GM21526 (cell line): ENCODE measurements at regions not wholly inside any gene's neighbourhood (a gene's known extent, or its start where the extent isn't known, plus 50 kb on each side); places are given as distances from the start of the nearest gene placed in this dataset.

ENCODE experiments used
- ATAC-seq: cut with Tn5 transposase; IDR thresholded peaks from one replicate; pipeline ENCODE4 v1.9.1; 2021; ENCODE audit warnings: moderate library complexity; ENCODE audit not compliant: unreplicated experiment, low FRiP score

- no peak for ATAC-seq
These were observed 99.2 kb upstream of the RAPGEF2 start for GRCh38 chr4:159003420-159004253.

GRCh38 chr4:159006202-159006601, 96.7 kb upstream of the RAPGEF2 start:
- ATAC-seq, result no peak

- ATAC-seq, result no peak
These were observed 94.2 kb upstream of the RAPGEF2 start for GRCh38 chr4:159008671-159009070.

- ATAC-seq, result no peak
These were observed 93.4 kb upstream of the RAPGEF2 start for GRCh38 chr4:159009521-159009920.

GRCh38 chr4:159010100-159010499, 92.8 kb upstream of the RAPGEF2 start:
- no peak for ATAC-seq

- no peak for ATAC-seq
These were observed 92.2 kb upstream of the RAPGEF2 start for GRCh38 chr4:159010563-159011260.

GRCh38 chr4:159012381-159012780, 90.5 kb upstream of the RAPGEF2 start:
- ATAC-seq, result no peak

GRCh38 chr4:159013692-159014091, 89.2 kb upstream of the RAPGEF2 start:
- ATAC-seq, result no peak

GRCh38 chr4:159014859-159015258, 88.0 kb upstream of the RAPGEF2 start:
- ATAC-seq, result no peak

- no peak for ATAC-seq
These were observed 87.0 kb upstream of the RAPGEF2 start for GRCh38 chr4:159015841-159016240.

- ATAC-seq, result peak; percentile 46
These were observed 86.3 kb upstream of the RAPGEF2 start for GRCh38 chr4:159016593-159017024.

GRCh38 chr4:159017323-159018026, 85.4 kb upstream of the RAPGEF2 start:
- peak; percentile 43 for ATAC-seq

GRCh38 chr4:159018062-159018629, 84.7 kb upstream of the RAPGEF2 start:
- peak; percentile 94 for ATAC-seq

- no peak for ATAC-seq
These were observed 83.5 kb upstream of the RAPGEF2 start for GRCh38 chr4:159019356-159019755.

- ATAC-seq, result no peak
These were observed 81.1 kb upstream of the RAPGEF2 start for GRCh38 chr4:159021597-159022385.

- no peak for ATAC-seq
These were observed 79.1 kb upstream of the RAPGEF2 start for GRCh38 chr4:159023741-159024140.

- no peak for ATAC-seq
These were observed 78.6 kb upstream of the RAPGEF2 start for GRCh38 chr4:159024266-159024665.

- ATAC-seq, result no peak
These were observed 78.1 kb upstream of the RAPGEF2 start for GRCh38 chr4:159024828-159025227.

- ATAC-seq, result no peak
These were observed 76.5 kb upstream of the RAPGEF2 start for GRCh38 chr4:159026329-159026728.

GRCh38 chr4:159027535-159027934, 75.3 kb upstream of the RAPGEF2 start:
- no peak for ATAC-seq
